HepG2 (cell line): ENCODE measurements at regions not wholly inside any gene's neighbourhood (a gene's known extent, or its start where the extent isn't known, plus 50 kb on each side); places are given as distances from the start of the nearest gene placed in this dataset.

Experiments
- BCL6 ChIP-seq: IDR thresholded peaks from 2 replicates; pipeline ENCODE4 v1.6.1; 2016; ENCODE audit warnings: missing genetic modification reagents, missing compliant biosample characterization
- FOSL2 ChIP-seq: sonication (generic); formaldehyde crosslinking; IDR thresholded peaks from 2 replicates; pipeline ENCODE4 v1.4.0; 2020; ENCODE audit warnings: missing genetic modification reagents
- JUND ChIP-seq: sonication (generic); formaldehyde crosslinking; IDR thresholded peaks from 2 replicates; pipeline ENCODE4 v1.8.0; 2022; ENCODE audit warnings: mild to moderate bottlenecking, missing genetic modification reagents
- MAFK ChIP-seq, 2 experiments: IDR thresholded peaks in 1 of 2; conservative IDR thresholded peaks in 1 of 2; 2 replicates each; pipeline ENCODE4 v1.6.1; 2011; ENCODE audit warnings: improper control_type of control experiment in 2 of 2, low read length in 2 of 2
- MAZ ChIP-seq, 2 experiments: sonication (generic) in 1 of 2; formaldehyde crosslinking in 1 of 2; IDR thresholded peaks; 2 replicates each; pipeline versions ENCODE4 v1.5.0 to v1.6.1; 2012 to 2020; ENCODE audit warnings: low read depth in 2 of 2, mild to moderate bottlenecking in 2 of 2, borderline replicate concordance in 1 of 2, improper control_type of control experiment in 1 of 2, low read length in 1 of 2, missing genetic modification reagents in 1 of 2, moderate library complexity in 1 of 2
- MXI1 ChIP-seq: IDR thresholded peaks from 3 replicates; pipeline ENCODE4 v1.6.1; 2012; ENCODE audit warnings: low read depth, low read length, inconsistent platforms, borderline replicate concordance
- SRF ChIP-seq: IDR thresholded peaks from 2 replicates; pipeline ENCODE4 v1.6.1; 2011; ENCODE audit warnings: mild to moderate bottlenecking, low read depth, low read length, moderate library complexity
- STAG1 ChIP-seq: sonication (generic); formaldehyde crosslinking; IDR thresholded peaks from 2 replicates; pipeline ENCODE4 v1.4.0; 2020; ENCODE audit warnings: missing genetic modification reagents
- ZNF484 ChIP-seq: sonication (generic); formaldehyde crosslinking; IDR thresholded peaks from 2 replicates; pipeline ENCODE4 v1.5.1; 2020; ENCODE audit warnings: mild to moderate bottlenecking, low read depth, missing genetic modification reagents, borderline replicate concordance
- ZNF776 ChIP-seq: sonication (generic); formaldehyde crosslinking; IDR thresholded peaks from 2 replicates; pipeline ENCODE4 v1.4.0; 2020; ENCODE audit warnings: mild to moderate bottlenecking, missing genetic modification reagents
- TF ChIP-seq, protein P1 (sequence below): sonication (generic); formaldehyde crosslinking; IDR thresholded peaks from 2 replicates; pipeline ENCODE4 v1.4.0; 2020; ENCODE audit warnings: missing genetic modification reagents
- TF ChIP-seq, protein P2 (sequence below): IDR thresholded peaks from 2 replicates; pipeline ENCODE4 v1.6.1; 2018; ENCODE audit warnings: missing genetic modification reagents, mild to moderate bottlenecking, missing compliant biosample characterization
- TF ChIP-seq, protein P3 (sequence below): conservative IDR thresholded peaks from 2 replicates; pipeline ENCODE4 v1.6.1; 2018; ENCODE audit warnings: missing genetic modification reagents
- TF ChIP-seq, protein P4 (sequence below): sonication (generic); formaldehyde crosslinking; IDR thresholded peaks from 2 replicates; pipeline ENCODE4 v1.5.1; 2020; ENCODE audit warnings: missing genetic modification reagents, mild to moderate bottlenecking, borderline replicate concordance
- TF ChIP-seq, protein P5 (sequence below): sonication (generic); formaldehyde crosslinking; IDR thresholded peaks from 2 replicates; pipeline ENCODE4 v1.5.0; 2020; ENCODE audit warnings: mild to moderate bottlenecking, missing genetic modification reagents
- TF ChIP-seq, protein P6 (sequence below): sonication (generic); formaldehyde crosslinking; IDR thresholded peaks from 2 replicates; pipeline ENCODE4 v1.4.0; 2020; ENCODE audit warnings: missing genetic modification reagents

DNA sequence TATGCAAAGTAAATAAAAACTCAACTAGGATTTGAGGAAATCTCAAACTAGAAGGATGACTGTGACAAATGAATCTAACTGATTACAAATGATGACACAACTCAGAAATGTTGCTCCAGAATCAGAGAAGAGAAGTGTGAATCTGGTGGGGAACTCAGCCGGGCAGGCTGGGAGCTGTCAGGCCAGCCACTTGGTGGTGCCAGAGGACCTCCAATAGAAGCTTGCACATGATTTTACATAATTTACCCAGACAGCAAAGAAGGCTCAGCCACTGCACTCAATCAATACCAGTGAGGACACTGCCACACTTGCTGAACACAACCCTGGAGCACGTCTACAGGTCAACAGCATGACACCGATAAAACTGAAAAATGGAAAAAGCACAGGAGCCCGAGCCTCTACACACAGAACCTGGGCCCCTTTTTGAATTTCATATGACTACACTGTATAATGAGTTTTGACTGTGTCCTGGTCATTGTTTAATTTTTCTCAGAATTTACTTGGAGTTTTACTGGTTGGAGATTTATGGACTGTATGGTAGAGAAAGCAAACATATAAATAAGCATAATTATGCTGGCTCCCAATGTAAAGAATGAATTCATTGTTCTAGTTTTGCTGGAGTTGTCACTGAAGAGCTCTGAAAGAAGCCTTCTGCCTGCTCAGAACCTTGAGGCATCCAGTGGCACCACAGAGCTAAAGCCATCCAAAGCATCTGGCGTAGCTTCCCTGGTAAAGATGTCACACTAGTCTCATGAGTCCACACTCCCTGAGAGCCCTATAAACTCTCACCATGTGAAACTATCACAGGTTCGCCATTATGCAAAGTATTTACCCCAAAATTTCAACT, 296.5 kb downstream of the THBS2 start (continued):
- TF ChIP-seq, protein P1, sequence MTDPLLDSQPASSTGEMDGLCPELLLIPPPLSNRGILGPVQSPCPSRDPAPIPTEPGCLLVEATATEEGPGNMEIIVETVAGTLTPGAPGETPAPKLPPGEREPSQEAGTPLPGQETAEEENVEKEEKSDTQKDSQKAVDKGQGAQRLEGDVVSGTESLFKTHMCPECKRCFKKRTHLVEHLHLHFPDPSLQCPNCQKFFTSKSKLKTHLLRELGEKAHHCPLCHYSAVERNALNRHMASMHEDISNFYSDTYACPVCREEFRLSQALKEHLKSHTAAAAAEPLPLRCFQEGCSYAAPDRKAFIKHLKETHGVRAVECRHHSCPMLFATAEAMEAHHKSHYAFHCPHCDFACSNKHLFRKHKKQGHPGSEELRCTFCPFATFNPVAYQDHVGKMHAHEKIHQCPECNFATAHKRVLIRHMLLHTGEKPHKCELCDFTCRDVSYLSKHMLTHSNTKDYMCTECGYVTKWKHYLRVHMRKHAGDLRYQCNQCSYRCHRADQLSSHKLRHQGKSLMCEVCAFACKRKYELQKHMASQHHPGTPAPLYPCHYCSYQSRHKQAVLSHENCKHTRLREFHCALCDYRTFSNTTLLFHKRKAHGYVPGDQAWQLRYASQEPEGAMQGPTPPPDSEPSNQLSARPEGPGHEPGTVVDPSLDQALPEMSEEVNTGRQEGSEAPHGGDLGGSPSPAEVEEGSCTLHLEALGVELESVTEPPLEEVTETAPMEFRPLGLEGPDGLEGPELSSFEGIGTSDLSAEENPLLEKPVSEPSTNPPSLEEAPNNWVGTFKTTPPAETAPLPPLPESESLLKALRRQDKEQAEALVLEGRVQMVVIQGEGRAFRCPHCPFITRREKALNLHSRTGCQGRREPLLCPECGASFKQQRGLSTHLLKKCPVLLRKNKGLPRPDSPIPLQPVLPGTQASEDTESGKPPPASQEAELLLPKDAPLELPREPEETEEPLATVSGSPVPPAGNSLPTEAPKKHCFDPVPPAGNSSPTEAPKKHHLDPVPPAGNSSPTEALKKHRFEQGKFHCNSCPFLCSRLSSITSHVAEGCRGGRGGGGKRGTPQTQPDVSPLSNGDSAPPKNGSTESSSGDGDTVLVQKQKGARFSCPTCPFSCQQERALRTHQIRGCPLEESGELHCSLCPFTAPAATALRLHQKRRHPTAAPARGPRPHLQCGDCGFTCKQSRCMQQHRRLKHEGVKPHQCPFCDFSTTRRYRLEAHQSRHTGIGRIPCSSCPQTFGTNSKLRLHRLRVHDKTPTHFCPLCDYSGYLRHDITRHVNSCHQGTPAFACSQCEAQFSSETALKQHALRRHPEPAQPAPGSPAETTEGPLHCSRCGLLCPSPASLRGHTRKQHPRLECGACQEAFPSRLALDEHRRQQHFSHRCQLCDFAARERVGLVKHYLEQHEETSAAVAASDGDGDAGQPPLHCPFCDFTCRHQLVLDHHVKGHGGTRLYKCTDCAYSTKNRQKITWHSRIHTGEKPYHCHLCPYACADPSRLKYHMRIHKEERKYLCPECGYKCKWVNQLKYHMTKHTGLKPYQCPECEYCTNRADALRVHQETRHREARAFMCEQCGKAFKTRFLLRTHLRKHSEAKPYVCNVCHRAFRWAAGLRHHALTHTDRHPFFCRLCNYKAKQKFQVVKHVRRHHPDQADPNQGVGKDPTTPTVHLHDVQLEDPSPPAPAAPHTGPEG (CRISPR knock-in tag), result no peak
- TF ChIP-seq JUND (CRISPR knock-in tag), result no peak
- 0 out of 4 replicates have a peak, but pooled peaks of 1 of the 2 experiments have one; percentile 9 for TF ChIP-seq MAFK (conservative IDR thresholded peaks at IDR 0.05 in 1 of 2, IDR thresholded peaks at IDR 0.05 in 1 of 2; ENCODE audit: low read length in 2 of 2)
- no peak for TF ChIP-seq ZNF776 (CRISPR knock-in tag)
- TF ChIP-seq, protein P2, sequence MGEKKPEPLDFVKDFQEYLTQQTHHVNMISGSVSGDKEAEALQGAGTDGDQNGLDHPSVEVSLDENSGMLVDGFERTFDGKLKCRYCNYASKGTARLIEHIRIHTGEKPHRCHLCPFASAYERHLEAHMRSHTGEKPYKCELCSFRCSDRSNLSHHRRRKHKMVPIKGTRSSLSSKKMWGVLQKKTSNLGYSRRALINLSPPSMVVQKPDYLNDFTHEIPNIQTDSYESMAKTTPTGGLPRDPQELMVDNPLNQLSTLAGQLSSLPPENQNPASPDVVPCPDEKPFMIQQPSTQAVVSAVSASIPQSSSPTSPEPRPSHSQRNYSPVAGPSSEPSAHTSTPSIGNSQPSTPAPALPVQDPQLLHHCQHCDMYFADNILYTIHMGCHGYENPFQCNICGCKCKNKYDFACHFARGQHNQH (CRISPR knock-in tag), result peak; percentile 56; the same call in 1 of the 2 replicates
- no peak for TF ChIP-seq MXI1
- TF ChIP-seq STAG1 (CRISPR knock-in tag), result peak; percentile 97
- no peak for TF ChIP-seq ZNF484 (CRISPR knock-in tag)
- TF ChIP-seq FOSL2, result peak; percentile 22; the same call in 1 of the 2 replicates
- TF ChIP-seq, protein P3, sequence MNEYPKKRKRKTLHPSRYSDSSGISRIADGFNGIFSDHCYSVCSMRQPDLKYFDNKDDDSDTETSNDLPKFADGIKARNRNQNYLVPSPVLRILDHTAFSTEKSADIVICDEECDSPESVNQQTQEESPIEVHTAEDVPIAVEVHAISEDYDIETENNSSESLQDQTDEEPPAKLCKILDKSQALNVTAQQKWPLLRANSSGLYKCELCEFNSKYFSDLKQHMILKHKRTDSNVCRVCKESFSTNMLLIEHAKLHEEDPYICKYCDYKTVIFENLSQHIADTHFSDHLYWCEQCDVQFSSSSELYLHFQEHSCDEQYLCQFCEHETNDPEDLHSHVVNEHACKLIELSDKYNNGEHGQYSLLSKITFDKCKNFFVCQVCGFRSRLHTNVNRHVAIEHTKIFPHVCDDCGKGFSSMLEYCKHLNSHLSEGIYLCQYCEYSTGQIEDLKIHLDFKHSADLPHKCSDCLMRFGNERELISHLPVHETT (CRISPR knock-in tag), result no peak
- TF ChIP-seq SRF, result no peak
- TF ChIP-seq, protein P4, sequence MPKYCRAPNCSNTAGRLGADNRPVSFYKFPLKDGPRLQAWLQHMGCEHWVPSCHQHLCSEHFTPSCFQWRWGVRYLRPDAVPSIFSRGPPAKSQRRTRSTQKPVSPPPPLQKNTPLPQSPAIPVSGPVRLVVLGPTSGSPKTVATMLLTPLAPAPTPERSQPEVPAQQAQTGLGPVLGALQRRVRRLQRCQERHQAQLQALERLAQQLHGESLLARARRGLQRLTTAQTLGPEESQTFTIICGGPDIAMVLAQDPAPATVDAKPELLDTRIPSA, result no peak
- TF ChIP-seq BCL6 (CRISPR knock-in tag), result no peak
- TF ChIP-seq, protein P5, sequence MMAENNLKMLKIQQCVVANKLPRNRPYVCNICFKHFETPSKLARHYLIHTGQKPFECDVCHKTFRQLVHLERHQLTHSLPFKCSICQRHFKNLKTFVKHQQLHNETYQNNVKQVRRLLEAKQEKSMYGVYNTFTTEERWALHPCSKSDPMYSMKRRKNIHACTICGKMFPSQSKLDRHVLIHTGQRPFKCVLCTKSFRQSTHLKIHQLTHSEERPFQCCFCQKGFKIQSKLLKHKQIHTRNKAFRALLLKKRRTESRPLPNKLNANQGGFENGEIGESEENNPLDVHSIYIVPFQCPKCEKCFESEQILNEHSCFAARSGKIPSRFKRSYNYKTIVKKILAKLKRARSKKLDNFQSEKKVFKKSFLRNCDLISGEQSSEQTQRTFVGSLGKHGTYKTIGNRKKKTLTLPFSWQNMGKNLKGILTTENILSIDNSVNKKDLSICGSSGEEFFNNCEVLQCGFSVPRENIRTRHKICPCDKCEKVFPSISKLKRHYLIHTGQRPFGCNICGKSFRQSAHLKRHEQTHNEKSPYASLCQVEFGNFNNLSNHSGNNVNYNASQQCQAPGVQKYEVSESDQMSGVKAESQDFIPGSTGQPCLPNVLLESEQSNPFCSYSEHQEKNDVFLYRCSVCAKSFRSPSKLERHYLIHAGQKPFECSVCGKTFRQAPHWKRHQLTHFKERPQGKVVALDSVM (CRISPR knock-in tag), result no peak
- TF ChIP-seq, protein P6, sequence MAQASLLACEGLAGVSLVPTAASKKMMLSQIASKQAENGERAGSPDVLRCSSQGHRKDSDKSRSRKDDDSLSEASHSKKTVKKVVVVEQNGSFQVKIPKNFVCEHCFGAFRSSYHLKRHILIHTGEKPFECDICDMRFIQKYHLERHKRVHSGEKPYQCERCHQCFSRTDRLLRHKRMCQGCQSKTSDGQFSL (CRISPR knock-in tag), result no peak
- TF ChIP-seq MAZ (IDR thresholded peaks at IDR 0.05; ENCODE audit: borderline replicate concordance, low read depth, low read length), result no peak
- no peak for TF ChIP-seq MAZ (CRISPR knock-in tag; IDR thresholded peaks at IDR 0.05; ENCODE audit: low read depth)
